Ishikawa (cell line): ENCODE measurements at regions not wholly inside any gene's neighbourhood (a gene's known extent, or its start where the extent isn't known, plus 50 kb on each side); places are given as distances from the start of the nearest gene placed in this dataset.

Source experiments
- EP300 ChIP-seq: IDR thresholded peaks from 2 replicates; pipeline ENCODE4 v1.6.1; 2012; ENCODE audit warnings: borderline replicate concordance
- REST ChIP-seq: IDR thresholded peaks from 2 replicates; pipeline ENCODE4 v1.6.1; 2012; ENCODE audit warnings: low read depth, mild to moderate bottlenecking
- TAF1 ChIP-seq: IDR thresholded peaks from 2 replicates; pipeline ENCODE4 v1.6.1; 2012; ENCODE audit warnings: low read depth, mild to moderate bottlenecking
- YY1 ChIP-seq: IDR thresholded peaks from 2 replicates; pipeline ENCODE4 v1.6.1; 2012; ENCODE audit warnings: low read depth

- TF ChIP-seq REST, result no peak
- TF ChIP-seq EP300, result no peak
- no peak for TF ChIP-seq TAF1
- no peak for TF ChIP-seq YY1
Observed at GRCh38 chr5:12799165-12799564, 894.9 kb upstream of the CTNND2 start.
